DND-41 (cell line): ENCODE measurements at regions not wholly inside any gene's neighbourhood (a gene's known extent, or its start where the extent isn't known, plus 50 kb on each side); places are given as distances from the start of the nearest gene placed in this dataset.

ENCODE experiments used
- EZH2 ChIP-seq: IDR thresholded peaks from 3 replicates; pipeline ENCODE4 v1.6.1; 2012; ENCODE audit warnings: borderline replicate concordance, low read depth, mild to moderate bottlenecking, moderate library complexity, low read length, inconsistent platforms; ENCODE audit not compliant: severe bottlenecking
- TF ChIP-seq, protein P1 (sequence below): IDR thresholded peaks from 2 replicates; pipeline ENCODE4 v1.5.1; 2012; ENCODE audit warnings: borderline replicate concordance, low read length, moderate library complexity, mild to moderate bottlenecking; ENCODE audit not compliant: poor library complexity, severe bottlenecking; ENCODE audit errors: extremely low read depth

DNA sequence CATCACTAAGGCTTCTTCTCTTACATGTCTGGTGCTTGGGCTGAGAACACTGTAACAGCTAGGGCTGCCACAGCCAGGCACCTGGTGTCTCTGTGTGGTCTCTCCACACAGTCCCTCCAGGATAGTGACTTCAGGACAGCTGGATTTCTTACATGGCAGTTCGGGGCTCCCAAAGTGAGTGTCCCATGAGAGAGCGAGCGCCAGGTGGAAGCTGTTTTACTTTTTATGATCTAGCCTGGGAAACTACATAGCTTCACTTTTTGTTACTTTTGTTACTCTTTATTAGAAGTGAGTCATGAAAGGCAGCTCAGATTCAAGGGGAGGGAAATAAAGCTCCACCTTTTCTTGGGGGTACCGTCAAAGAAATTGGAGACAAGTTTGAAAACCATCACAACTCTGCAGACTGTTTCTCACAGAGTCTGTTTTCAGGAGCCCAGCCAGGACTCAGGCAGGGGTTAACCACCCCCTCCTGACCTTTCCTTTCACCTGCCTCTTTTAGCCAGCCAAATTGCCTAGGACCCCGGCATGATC, 373.0 kb downstream of the MID1IP1 start:
- TF ChIP-seq, protein P1, sequence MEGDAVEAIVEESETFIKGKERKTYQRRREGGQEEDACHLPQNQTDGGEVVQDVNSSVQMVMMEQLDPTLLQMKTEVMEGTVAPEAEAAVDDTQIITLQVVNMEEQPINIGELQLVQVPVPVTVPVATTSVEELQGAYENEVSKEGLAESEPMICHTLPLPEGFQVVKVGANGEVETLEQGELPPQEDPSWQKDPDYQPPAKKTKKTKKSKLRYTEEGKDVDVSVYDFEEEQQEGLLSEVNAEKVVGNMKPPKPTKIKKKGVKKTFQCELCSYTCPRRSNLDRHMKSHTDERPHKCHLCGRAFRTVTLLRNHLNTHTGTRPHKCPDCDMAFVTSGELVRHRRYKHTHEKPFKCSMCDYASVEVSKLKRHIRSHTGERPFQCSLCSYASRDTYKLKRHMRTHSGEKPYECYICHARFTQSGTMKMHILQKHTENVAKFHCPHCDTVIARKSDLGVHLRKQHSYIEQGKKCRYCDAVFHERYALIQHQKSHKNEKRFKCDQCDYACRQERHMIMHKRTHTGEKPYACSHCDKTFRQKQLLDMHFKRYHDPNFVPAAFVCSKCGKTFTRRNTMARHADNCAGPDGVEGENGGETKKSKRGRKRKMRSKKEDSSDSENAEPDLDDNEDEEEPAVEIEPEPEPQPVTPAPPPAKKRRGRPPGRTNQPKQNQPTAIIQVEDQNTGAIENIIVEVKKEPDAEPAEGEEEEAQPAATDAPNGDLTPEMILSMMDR = no peak
- no peak for TF ChIP-seq EZH2
